ENCODE measurements at regions not wholly inside any gene's neighbourhood (a gene's known extent, or its start where the extent isn't known, plus 50 kb on each side); places are given as distances from the start of the nearest gene placed in this dataset.

GRCh38 chr17:56096026-56096810 is 57.1 kb upstream of the ANKFN1 start:
- no peak for DNase-seq (ENCODE audit: low spot score)

- no peak for DNase-seq (ENCODE audit: low spot score)
Observed at GRCh38 chr17:56098746-56099145, 54.5 kb upstream of the ANKFN1 start.

GRCh38 chr17:56099649-56100048 is 53.6 kb upstream of the ANKFN1 start:
- DNase-seq (ENCODE audit: low spot score), result no peak

Measured in pons (tissue), 1 donor.